ENCODE measurements at regions not wholly inside any gene's neighbourhood (a gene's known extent, or its start where the extent isn't known, plus 50 kb on each side); places are given as distances from the start of the nearest gene placed in this dataset.

DNA sequence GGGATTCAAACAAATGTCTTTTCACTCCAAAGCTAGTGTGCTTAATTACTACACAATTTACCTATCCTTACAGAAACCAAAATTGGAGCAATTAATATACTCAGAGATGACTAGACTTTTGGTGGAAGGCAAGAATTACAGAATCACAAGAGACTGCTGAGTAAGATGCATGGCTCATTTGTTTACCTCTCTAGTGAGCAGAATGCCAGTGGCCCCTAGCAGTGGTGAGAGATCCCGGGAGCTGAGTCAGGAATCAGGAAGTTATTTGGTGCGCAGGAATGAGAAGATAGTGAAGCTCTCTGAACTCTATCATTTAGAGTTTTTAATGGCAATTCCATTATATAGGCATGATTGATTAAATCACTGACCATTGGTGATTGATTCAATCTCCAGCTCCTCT lies 188.9 kb upstream of the SESN3 start:
- TF ChIP-seq TCF12 (IDR thresholded peaks at IDR 0.05; ENCODE audit: low read depth) (no peak), CREB1 (IDR thresholded peaks at IDR 0.05; ENCODE audit: low read depth) (no peak), FOXM1 (IDR thresholded peaks at IDR 0.05; ENCODE audit: borderline replicate concordance, low read depth) (no peak), YY1 (IDR thresholded peaks at IDR 0.05; ENCODE audit: low read depth) (no peak), RAD21 (IDR thresholded peaks at IDR 0.05; ENCODE audit: low read depth) (no peak), TAF1 (IDR thresholded peaks at IDR 0.05; ENCODE audit: low read depth) (no peak)
- TF ChIP-seq, protein P1, sequence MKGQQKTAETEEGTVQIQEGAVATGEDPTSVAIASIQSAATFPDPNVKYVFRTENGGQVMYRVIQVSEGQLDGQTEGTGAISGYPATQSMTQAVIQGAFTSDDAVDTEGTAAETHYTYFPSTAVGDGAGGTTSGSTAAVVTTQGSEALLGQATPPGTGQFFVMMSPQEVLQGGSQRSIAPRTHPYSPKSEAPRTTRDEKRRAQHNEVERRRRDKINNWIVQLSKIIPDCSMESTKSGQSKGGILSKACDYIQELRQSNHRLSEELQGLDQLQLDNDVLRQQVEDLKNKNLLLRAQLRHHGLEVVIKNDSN (IDR thresholded peaks at IDR 0.05): no peak
- TF ChIP-seq, protein P2, sequence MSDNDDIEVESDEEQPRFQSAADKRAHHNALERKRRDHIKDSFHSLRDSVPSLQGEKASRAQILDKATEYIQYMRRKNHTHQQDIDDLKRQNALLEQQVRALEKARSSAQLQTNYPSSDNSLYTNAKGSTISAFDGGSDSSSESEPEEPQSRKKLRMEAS (IDR thresholded peaks at IDR 0.05): no peak

DNA sequence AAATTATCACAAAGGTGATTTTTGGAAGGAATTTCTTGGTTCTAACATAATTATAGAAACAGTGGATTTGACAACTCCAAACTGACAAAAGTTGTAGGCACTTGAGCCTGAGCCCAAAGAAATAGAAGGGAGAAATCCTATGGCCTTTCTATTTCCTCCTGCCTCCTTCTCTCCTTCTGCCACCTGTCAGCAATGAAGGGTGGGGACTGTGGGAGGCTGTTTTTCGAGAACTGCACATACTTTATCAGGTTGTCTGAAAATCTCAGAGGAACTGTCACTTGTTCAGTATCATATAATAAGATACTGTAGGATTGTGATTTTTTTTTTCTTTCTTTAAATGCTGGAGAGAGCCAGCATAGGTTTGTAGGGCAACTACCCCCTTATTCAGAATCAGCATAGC lies 187.9 kb upstream of the SESN3 start:
- TF ChIP-seq TEAD4 (IDR thresholded peaks at IDR 0.05): no peak

DNA sequence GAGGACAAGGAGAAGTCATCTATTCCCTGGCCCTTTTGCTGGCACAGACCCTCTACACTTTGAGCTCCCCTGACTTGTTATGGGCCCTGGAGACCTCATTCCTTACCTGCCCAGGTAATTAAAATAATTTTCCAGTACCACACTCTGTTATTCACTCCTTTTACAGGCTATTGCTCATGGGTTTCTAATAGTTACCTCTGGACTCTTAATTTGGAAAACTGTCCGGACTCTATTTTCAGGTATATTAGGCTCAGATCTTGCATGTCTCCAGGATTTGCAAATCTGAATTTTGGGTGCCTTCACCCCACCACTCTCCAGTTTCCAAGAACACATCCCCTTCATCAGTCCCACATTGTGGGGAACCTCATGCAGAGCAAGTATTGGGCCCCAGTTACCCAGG lies 186.8 kb upstream of the SESN3 start:
- TF ChIP-seq TAF1 (IDR thresholded peaks at IDR 0.05; ENCODE audit: low read depth) (no peak), NFIC (IDR thresholded peaks at IDR 0.05) (no peak), REST (IDR thresholded peaks at IDR 0.05; ENCODE audit: low read depth) (no peak), ZBTB7A (IDR thresholded peaks at IDR 0.05; ENCODE audit: low read depth) (no peak), TEAD4 (IDR thresholded peaks at IDR 0.05) (no peak), EGR1 (IDR thresholded peaks at IDR 0.05) (no peak), FOXM1 (IDR thresholded peaks at IDR 0.05; ENCODE audit: borderline replicate concordance, low read depth) (no peak), YY1 (IDR thresholded peaks at IDR 0.05; ENCODE audit: low read depth) (no peak), RAD21 (IDR thresholded peaks at IDR 0.05; ENCODE audit: low read depth) (no peak), TCF12 (IDR thresholded peaks at IDR 0.05; ENCODE audit: low read depth) (no peak), EP300 (IDR thresholded peaks at IDR 0.05; ENCODE audit: borderline replicate concordance) (no peak), CEBPB (IDR thresholded peaks at IDR 0.05) (no peak), CREB1 (IDR thresholded peaks at IDR 0.05; ENCODE audit: low read depth) (no peak)
- TF ChIP-seq, protein P1 (IDR thresholded peaks at IDR 0.05): no peak
- TF ChIP-seq, protein P2 (IDR thresholded peaks at IDR 0.05): no peak

- TF ChIP-seq NFIC (IDR thresholded peaks at IDR 0.05) (no peak), CREB1 (IDR thresholded peaks at IDR 0.05; ENCODE audit: low read depth) (no peak), TCF12 (IDR thresholded peaks at IDR 0.05; ENCODE audit: low read depth) (no peak), REST (IDR thresholded peaks at IDR 0.05; ENCODE audit: low read depth) (no peak), CEBPB (IDR thresholded peaks at IDR 0.05) (no peak), YY1 (IDR thresholded peaks at IDR 0.05; ENCODE audit: low read depth) (no peak), FOXM1 (IDR thresholded peaks at IDR 0.05; ENCODE audit: borderline replicate concordance, low read depth) (no peak)
- TF ChIP-seq, protein P1 (IDR thresholded peaks at IDR 0.05): no peak
- TF ChIP-seq, protein P2 (IDR thresholded peaks at IDR 0.05): no peak
Observed at GRCh38 chr11:95415837-95416304, 184.9 kb upstream of the SESN3 start.

DNA sequence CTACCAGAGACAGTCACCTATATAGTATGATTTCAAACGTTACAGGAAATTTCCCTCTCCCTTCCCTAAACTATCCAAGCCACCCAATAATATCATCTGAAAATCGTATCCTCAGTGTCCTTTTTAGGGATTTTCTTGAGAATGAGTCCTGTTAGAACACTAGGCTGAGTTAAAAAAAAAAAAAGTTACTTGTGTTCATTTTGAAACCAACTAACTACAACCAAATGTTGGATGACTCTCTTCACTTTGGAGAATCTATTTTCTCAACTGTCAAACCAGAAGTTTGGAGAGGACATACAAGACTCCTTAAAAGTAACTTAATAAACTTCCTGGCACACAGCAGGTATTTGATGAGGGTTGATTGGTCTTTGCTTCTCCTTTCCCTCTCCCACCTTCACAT lies 183.2 kb upstream of the SESN3 start:
- TF ChIP-seq TCF12 (IDR thresholded peaks at IDR 0.05; ENCODE audit: low read depth) (no peak), EP300 (IDR thresholded peaks at IDR 0.05; ENCODE audit: borderline replicate concordance) (no peak), EGR1 (IDR thresholded peaks at IDR 0.05) (no peak), FOXM1 (IDR thresholded peaks at IDR 0.05; ENCODE audit: borderline replicate concordance, low read depth) (no peak), ZBTB7A (IDR thresholded peaks at IDR 0.05; ENCODE audit: low read depth) (no peak), NFIC (IDR thresholded peaks at IDR 0.05) (no peak), CREB1 (IDR thresholded peaks at IDR 0.05; ENCODE audit: low read depth) (no peak), TEAD4 (IDR thresholded peaks at IDR 0.05) (no peak), YY1 (IDR thresholded peaks at IDR 0.05; ENCODE audit: low read depth) (no peak), TAF1 (IDR thresholded peaks at IDR 0.05; ENCODE audit: low read depth) (no peak), CEBPB (IDR thresholded peaks at IDR 0.05) (no peak), RAD21 (IDR thresholded peaks at IDR 0.05; ENCODE audit: low read depth) (no peak)
- TF ChIP-seq, protein P2 (IDR thresholded peaks at IDR 0.05): no peak
- TF ChIP-seq, protein P1 (IDR thresholded peaks at IDR 0.05): no peak
